T-helper 2 cell treated with Interferon-gamma antibody and Interleukin-4, amounts not matched to agents 5 μg/mL and 100 μg/mL, for 36 hours (primary cell): ENCODE measurements at regions not wholly inside any gene's neighbourhood (a gene's known extent, or its start where the extent isn't known, plus 50 kb on each side); places are given as distances from the start of the nearest gene placed in this dataset.

Experiments
- DNase-seq: peaks from one replicate; pipeline ENCODE4 v3.0.0; 2021; ENCODE audit warnings: low spot score
- H3K27ac Mint-ChIP-seq: one replicate; pipeline ENCODE4 v1.8.0; 2021; ENCODE audit warnings: mild to moderate bottlenecking, mixed read lengths
- H3K27me3 Mint-ChIP-seq: one replicate; pipeline ENCODE4 v1.8.0; 2021; ENCODE audit warnings: low read depth, mixed read lengths
- H3K36me3 Mint-ChIP-seq: one replicate; pipeline ENCODE4 v1.8.0; 2021; ENCODE audit warnings: low read depth, mixed read lengths
- H3K4me1 Mint-ChIP-seq: one replicate; pipeline ENCODE4 v1.8.0; 2021; ENCODE audit warnings: low read depth, mixed read lengths
- H3K4me3 Mint-ChIP-seq: one replicate; pipeline ENCODE4 v1.8.0; 2022; ENCODE audit warnings: mild to moderate bottlenecking, moderate library complexity, mixed read lengths
- H3K9me3 Mint-ChIP-seq: one replicate; pipeline ENCODE4 v1.8.0; 2021; ENCODE audit warnings: mixed read lengths

- Mint-ChIP-seq H3K4me3 (no peak overlapping the region), H3K4me1 (no peaks in the 10 kb centered on the region), H3K27me3 (no peaks in the 10 kb centered on the region), H3K36me3 (no peaks in the 10 kb centered on the region), H3K9me3 (no peaks in the 10 kb centered on the region), H3K27ac (no peak overlapping the region)
- no peak for DNase-seq
These were observed 284.8 kb upstream of the PPP2R2D start for GRCh38 chr10:131616040-131616439.

GRCh38 chr10:131617113-131617858, 283.5 kb upstream of the PPP2R2D start:
- Mint-ChIP-seq H3K27me3 (no peaks in the 10 kb centered on the region), H3K27ac (no peak overlapping the region)

GRCh38 chr10:131618587-131619267, 282.1 kb upstream of the PPP2R2D start:
- DNase-seq: no peak
- no peak overlapping the region for H3K4me3 Mint-ChIP-seq
- H3K27ac Mint-ChIP-seq: no peak overlapping the region
- no peaks in the 10 kb centered on the region for H3K36me3 Mint-ChIP-seq
- H3K4me1 Mint-ChIP-seq: no peaks in the 10 kb centered on the region
- no peaks in the 10 kb centered on the region for H3K27me3 Mint-ChIP-seq
- no peaks in the 10 kb centered on the region for H3K9me3 Mint-ChIP-seq

More at GRCh38 chr10:131617113-131617858, 283.5 kb upstream of the PPP2R2D start:
- Mint-ChIP-seq H3K36me3 (no peaks in the 10 kb centered on the region), H3K9me3 (no peaks in the 10 kb centered on the region), H3K4me3 (no peak overlapping the region), H3K4me1 (no peaks in the 10 kb centered on the region)
- DNase-seq: no peak

- Mint-ChIP-seq H3K36me3 (no peaks in the 10 kb centered on the region), H3K4me3 (no peak overlapping the region), H3K9me3 (no peaks in the 10 kb centered on the region), H3K27me3 (no peaks in the 10 kb centered on the region), H3K27ac (no peak overlapping the region), H3K4me1 (no peaks in the 10 kb centered on the region)
- DNase-seq: no peak
These were observed 280.5 kb upstream of the PPP2R2D start for GRCh38 chr10:131620314-131620713.

- Mint-ChIP-seq H3K4me3 (no peak overlapping the region), H3K27me3 (no peaks in the 10 kb centered on the region), H3K27ac (no peak overlapping the region), H3K9me3 (no peaks in the 10 kb centered on the region), H3K4me1 (no peaks in the 10 kb centered on the region), H3K36me3 (no peaks in the 10 kb centered on the region)
- DNase-seq: no peak
These were observed 279.9 kb upstream of the PPP2R2D start for GRCh38 chr10:131620904-131621303.

- no peak for DNase-seq
- H3K9me3 Mint-ChIP-seq: no peaks in the 10 kb centered on the region
- no peaks in the 10 kb centered on the region for H3K4me1 Mint-ChIP-seq
- H3K27ac Mint-ChIP-seq: no peak overlapping the region
- no peak overlapping the region for H3K4me3 Mint-ChIP-seq
- no peaks in the 10 kb centered on the region for H3K36me3 Mint-ChIP-seq
- no peaks in the 10 kb centered on the region for H3K27me3 Mint-ChIP-seq
These were observed 278.8 kb upstream of the PPP2R2D start for GRCh38 chr10:131621784-131622624.

GRCh38 chr10:131625041-131625440, 275.8 kb upstream of the PPP2R2D start:
- Mint-ChIP-seq H3K9me3 (no peaks in the 10 kb centered on the region), H3K27ac (no peak overlapping the region), H3K4me3 (no peak overlapping the region), H3K36me3 (no peaks in the 10 kb centered on the region), H3K4me1 (no peaks in the 10 kb centered on the region), H3K27me3 (no peaks in the 10 kb centered on the region)
- DNase-seq: no peak

GRCh38 chr10:131626274-131626673, 274.5 kb upstream of the PPP2R2D start:
- no peaks in the 10 kb centered on the region for H3K4me1 Mint-ChIP-seq
- H3K4me3 Mint-ChIP-seq: no peak overlapping the region
- no peak overlapping the region for H3K27ac Mint-ChIP-seq
- H3K9me3 Mint-ChIP-seq: no peaks in the 10 kb centered on the region
- no peak for DNase-seq
- no peaks in the 10 kb centered on the region for H3K36me3 Mint-ChIP-seq
- no peaks in the 10 kb centered on the region for H3K27me3 Mint-ChIP-seq

GRCh38 chr10:131629026-131629770, 271.6 kb upstream of the PPP2R2D start:
- H3K9me3 Mint-ChIP-seq: no peaks in the 10 kb centered on the region
- DNase-seq: no peak
- no peaks in the 10 kb centered on the region for H3K4me1 Mint-ChIP-seq
- H3K36me3 Mint-ChIP-seq: no peaks in the 10 kb centered on the region
- H3K4me3 Mint-ChIP-seq: no peak overlapping the region
- H3K27me3 Mint-ChIP-seq: no peaks in the 10 kb centered on the region
- H3K27ac Mint-ChIP-seq: no peak overlapping the region

- no peaks in the 10 kb centered on the region for H3K4me1 Mint-ChIP-seq
- no peak overlapping the region for H3K4me3 Mint-ChIP-seq
- H3K27me3 Mint-ChIP-seq: peaks cover 1% of the 10 kb centered on the region
- no peaks in the 10 kb centered on the region for H3K36me3 Mint-ChIP-seq
- no peak for DNase-seq
- no peak overlapping the region for H3K27ac Mint-ChIP-seq
- no peaks in the 10 kb centered on the region for H3K9me3 Mint-ChIP-seq
These were observed 270.0 kb upstream of the PPP2R2D start for GRCh38 chr10:131630772-131631258.

- Mint-ChIP-seq H3K9me3 (no peaks in the 10 kb centered on the region), H3K36me3 (no peaks in the 10 kb centered on the region), H3K27me3 (peaks cover 2% of the 10 kb centered on the region), H3K4me1 (no peaks in the 10 kb centered on the region), H3K27ac (no peak overlapping the region), H3K4me3 (no peak overlapping the region)
- no peak for DNase-seq
These were observed 269.2 kb upstream of the PPP2R2D start for GRCh38 chr10:131631619-131632018.

- DNase-seq: no peak
- H3K4me3 Mint-ChIP-seq: no peak overlapping the region
- H3K27ac Mint-ChIP-seq: no peak overlapping the region
- H3K9me3 Mint-ChIP-seq: no peaks in the 10 kb centered on the region
- peaks cover under 1% of the 10 kb centered on the region for H3K4me1 Mint-ChIP-seq
- H3K27me3 Mint-ChIP-seq: peaks cover 2% of the 10 kb centered on the region
- no peaks in the 10 kb centered on the region for H3K36me3 Mint-ChIP-seq
These were observed 265.2 kb upstream of the PPP2R2D start for GRCh38 chr10:131635564-131636015.

- Mint-ChIP-seq H3K4me1 (peaks cover 6% of the 10 kb centered on the region), H3K27ac (no peak overlapping the region), H3K9me3 (no peaks in the 10 kb centered on the region), H3K27me3 (peaks cover 2% of the 10 kb centered on the region), H3K36me3 (no peaks in the 10 kb centered on the region), H3K4me3 (no peak overlapping the region)
- no peak for DNase-seq
These were observed 264.7 kb upstream of the PPP2R2D start for GRCh38 chr10:131636116-131636515.
